ENCODE measurements at regions not wholly inside any gene's neighbourhood (a gene's known extent, or its start where the extent isn't known, plus 50 kb on each side); places are given as distances from the start of the nearest gene placed in this dataset.

- Histone ChIP-seq H3K4me1 (ENCODE audit: control insufficient read depth in 5 of 5, insufficient read depth in 5 of 5, low read length in 5 of 5) (peaks cover 0 to 10% (median 6%) of the 10 kb centered on the region in 5 donors), H3K9me3 (ENCODE audit: control insufficient read depth in 5 of 5, low read length in 5 of 5) (peaks cover 0 to 3% (median 0%) of the 10 kb centered on the region in 5 donors), H3K36me3 (ENCODE audit: control insufficient read depth in 5 of 5, insufficient read depth in 5 of 5, low read length in 5 of 5) (no peaks in the 10 kb centered on the region), H3K27me3 (ENCODE audit: control insufficient read depth in 5 of 5, insufficient read depth in 4 of 5, low read length in 5 of 5) (no peaks in the 10 kb centered on the region), H3K27ac (ENCODE audit: low read depth, low read length) (no peak overlapping the region), H3K4me3 (ENCODE audit: low read depth in 1 of 5, low read length in 5 of 5) (no peak overlapping the region), H3K9ac (ENCODE audit: low read length in 5 of 5) (no peak overlapping the region)
These were observed 92.8 kb upstream of the PLXNC1 start for GRCh38 chr12:94055528-94055927.

GRCh38 chr12:94056419-94057158 lies 91.8 kb upstream of the PLXNC1 start:
- Histone ChIP-seq H3K9me3 (ENCODE audit: control insufficient read depth in 5 of 5, low read length in 5 of 5) (peaks cover 0 to 3% (median 0%) of the 10 kb centered on the region in 5 donors), H3K27me3 (ENCODE audit: control insufficient read depth in 5 of 5, insufficient read depth in 4 of 5, low read length in 5 of 5) (no peaks in the 10 kb centered on the region), H3K27ac (ENCODE audit: low read depth, low read length) (no peak overlapping the region), H3K4me3 (ENCODE audit: low read depth in 1 of 5, low read length in 5 of 5) (no peak overlapping the region), H3K4me1 (ENCODE audit: control insufficient read depth in 5 of 5, insufficient read depth in 5 of 5, low read length in 5 of 5) (peaks cover 0 to 10% (median 6%) of the 10 kb centered on the region in 5 donors), H3K36me3 (ENCODE audit: control insufficient read depth in 5 of 5, insufficient read depth in 5 of 5, low read length in 5 of 5) (no peaks in the 10 kb centered on the region), H3K9ac (ENCODE audit: low read length in 5 of 5) (no peak overlapping the region)

GRCh38 chr12:94057262-94058151 lies 90.9 kb upstream of the PLXNC1 start:
- Histone ChIP-seq H3K27ac (ENCODE audit: low read depth, low read length) (no peak overlapping the region), H3K4me3 (ENCODE audit: low read depth in 1 of 5, low read length in 5 of 5) (no peak overlapping the region), H3K4me1 (ENCODE audit: control insufficient read depth in 5 of 5, insufficient read depth in 5 of 5, low read length in 5 of 5) (peaks cover 0 to 10% (median 6%) of the 10 kb centered on the region in 5 donors), H3K9me3 (ENCODE audit: control insufficient read depth in 5 of 5, low read length in 5 of 5) (peaks cover 0 to 3% (median 0%) of the 10 kb centered on the region in 5 donors), H3K27me3 (ENCODE audit: control insufficient read depth in 5 of 5, insufficient read depth in 4 of 5, low read length in 5 of 5) (no peaks in the 10 kb centered on the region), H3K36me3 (ENCODE audit: control insufficient read depth in 5 of 5, insufficient read depth in 5 of 5, low read length in 5 of 5) (no peaks in the 10 kb centered on the region), H3K9ac (ENCODE audit: low read length in 5 of 5) (no peak overlapping the region)

GRCh38 chr12:94059394-94060368 lies 88.7 kb upstream of the PLXNC1 start:
- no peak overlapping the region for H3K9ac ChIP-seq (ENCODE audit: low read length in 5 of 5)
- no peaks in the 10 kb centered on the region for H3K9me3 ChIP-seq (ENCODE audit: control insufficient read depth in 5 of 5, low read length in 5 of 5)
- no peaks in the 10 kb centered on the region for H3K27me3 ChIP-seq (ENCODE audit: control insufficient read depth in 5 of 5, insufficient read depth in 4 of 5, low read length in 5 of 5)
- peaks cover 0 to 7% (median 6%) of the 10 kb centered on the region in 5 donors for H3K4me1 ChIP-seq (ENCODE audit: control insufficient read depth in 5 of 5, insufficient read depth in 5 of 5, low read length in 5 of 5)
- H3K27ac ChIP-seq (ENCODE audit: low read depth, low read length) = no peak overlapping the region
- H3K4me3 ChIP-seq (ENCODE audit: low read depth in 1 of 5, low read length in 5 of 5) = no peak overlapping the region
- no peaks in the 10 kb centered on the region for H3K36me3 ChIP-seq (ENCODE audit: control insufficient read depth in 5 of 5, insufficient read depth in 5 of 5, low read length in 5 of 5)

GRCh38 chr12:94062194-94062593 lies 86.2 kb upstream of the PLXNC1 start:
- Histone ChIP-seq H3K4me1 (ENCODE audit: control insufficient read depth in 5 of 5, insufficient read depth in 5 of 5, low read length in 5 of 5) (peaks cover 0 to 5% (median 5%) of the 10 kb centered on the region in 5 donors), H3K9me3 (ENCODE audit: control insufficient read depth in 5 of 5, low read length in 5 of 5) (no peaks in the 10 kb centered on the region), H3K27me3 (ENCODE audit: control insufficient read depth in 5 of 5, insufficient read depth in 4 of 5, low read length in 5 of 5) (no peaks in the 10 kb centered on the region), H3K4me3 (ENCODE audit: low read depth in 1 of 5, low read length in 5 of 5) (no peak overlapping the region), H3K36me3 (ENCODE audit: control insufficient read depth in 5 of 5, insufficient read depth in 5 of 5, low read length in 5 of 5) (no peaks in the 10 kb centered on the region), H3K27ac (ENCODE audit: low read depth, low read length) (no peak overlapping the region), H3K9ac (ENCODE audit: low read length in 5 of 5) (no peak overlapping the region)

- no peak overlapping the region for H3K27ac ChIP-seq (ENCODE audit: low read depth, low read length)
These were observed 85.4 kb upstream of the PLXNC1 start for GRCh38 chr12:94062796-94063635.

GRCh38 chr12:94070520-94070919 lies 77.9 kb upstream of the PLXNC1 start:
- no peaks in the 10 kb centered on the region for H3K9me3 ChIP-seq (ENCODE audit: control insufficient read depth in 5 of 5, low read length in 5 of 5)
- H3K9ac ChIP-seq (ENCODE audit: low read length in 5 of 5) = no peak overlapping the region
- H3K4me1 ChIP-seq (ENCODE audit: control insufficient read depth in 5 of 5, insufficient read depth in 5 of 5, low read length in 5 of 5) = peaks cover 9 to 17% (median 14%) of the 10 kb centered on the region in 5 donors
- H3K4me3 ChIP-seq (ENCODE audit: low read depth in 1 of 5, low read length in 5 of 5) = no peak overlapping the region
- H3K27ac ChIP-seq (ENCODE audit: low read depth, low read length) = no peak overlapping the region
- no peaks in the 10 kb centered on the region for H3K27me3 ChIP-seq (ENCODE audit: control insufficient read depth in 5 of 5, insufficient read depth in 4 of 5, low read length in 5 of 5)
- H3K36me3 ChIP-seq (ENCODE audit: control insufficient read depth in 5 of 5, insufficient read depth in 5 of 5, low read length in 5 of 5) = no peaks in the 10 kb centered on the region

More at GRCh38 chr12:94062796-94063635, 85.4 kb upstream of the PLXNC1 start:
- Histone ChIP-seq H3K4me3 (ENCODE audit: low read depth in 1 of 5, low read length in 5 of 5) (no peak overlapping the region), H3K36me3 (ENCODE audit: control insufficient read depth in 5 of 5, insufficient read depth in 5 of 5, low read length in 5 of 5) (no peaks in the 10 kb centered on the region), H3K4me1 (ENCODE audit: control insufficient read depth in 5 of 5, insufficient read depth in 5 of 5, low read length in 5 of 5) (peaks cover 0 to 3% (median 0%) of the 10 kb centered on the region in 5 donors), H3K9ac (ENCODE audit: low read length in 5 of 5) (no peak overlapping the region), H3K27me3 (ENCODE audit: control insufficient read depth in 5 of 5, insufficient read depth in 4 of 5, low read length in 5 of 5) (no peaks in the 10 kb centered on the region), H3K9me3 (ENCODE audit: control insufficient read depth in 5 of 5, low read length in 5 of 5) (no peaks in the 10 kb centered on the region)

GRCh38 chr12:94071258-94071657 lies 77.1 kb upstream of the PLXNC1 start:
- Histone ChIP-seq H3K27me3 (ENCODE audit: control insufficient read depth in 5 of 5, insufficient read depth in 4 of 5, low read length in 5 of 5) (no peaks in the 10 kb centered on the region), H3K4me1 (ENCODE audit: control insufficient read depth in 5 of 5, insufficient read depth in 5 of 5, low read length in 5 of 5) (peaks cover 10 to 21% (median 16%) of the 10 kb centered on the region in 5 donors), H3K36me3 (ENCODE audit: control insufficient read depth in 5 of 5, insufficient read depth in 5 of 5, low read length in 5 of 5) (no peaks in the 10 kb centered on the region), H3K27ac (ENCODE audit: low read depth, low read length) (no peak overlapping the region), H3K4me3 (ENCODE audit: low read depth in 1 of 5, low read length in 5 of 5) (no peak overlapping the region), H3K9ac (ENCODE audit: low read length in 5 of 5) (no peak overlapping the region), H3K9me3 (ENCODE audit: control insufficient read depth in 5 of 5, low read length in 5 of 5) (no peaks in the 10 kb centered on the region)
